ENCODE measurements at regions not wholly inside any gene's neighbourhood (a gene's known extent, or its start where the extent isn't known, plus 50 kb on each side); places are given as distances from the start of the nearest gene placed in this dataset.

DNA sequence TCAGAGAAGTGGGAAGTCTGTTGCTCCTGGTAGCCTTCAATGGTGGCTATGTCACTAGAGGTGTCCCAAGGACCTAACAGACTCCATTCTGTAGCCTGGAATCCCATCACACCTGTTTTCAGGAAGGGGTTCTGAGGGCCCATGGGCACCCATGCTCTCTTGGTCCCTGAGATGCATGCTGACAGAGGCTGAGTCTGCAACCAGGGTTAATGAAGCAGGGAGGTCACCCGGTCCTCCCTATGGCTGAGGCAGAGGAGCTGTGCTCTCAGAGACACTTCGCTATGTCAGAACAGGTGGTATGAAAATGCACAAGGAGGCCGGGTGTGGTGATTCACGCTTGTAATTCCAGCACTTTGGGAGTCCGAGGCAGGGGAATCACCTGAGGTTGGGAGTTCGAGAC is 452.1 kb downstream of the TCERG1L start:
- TF ChIP-seq, protein P1, sequence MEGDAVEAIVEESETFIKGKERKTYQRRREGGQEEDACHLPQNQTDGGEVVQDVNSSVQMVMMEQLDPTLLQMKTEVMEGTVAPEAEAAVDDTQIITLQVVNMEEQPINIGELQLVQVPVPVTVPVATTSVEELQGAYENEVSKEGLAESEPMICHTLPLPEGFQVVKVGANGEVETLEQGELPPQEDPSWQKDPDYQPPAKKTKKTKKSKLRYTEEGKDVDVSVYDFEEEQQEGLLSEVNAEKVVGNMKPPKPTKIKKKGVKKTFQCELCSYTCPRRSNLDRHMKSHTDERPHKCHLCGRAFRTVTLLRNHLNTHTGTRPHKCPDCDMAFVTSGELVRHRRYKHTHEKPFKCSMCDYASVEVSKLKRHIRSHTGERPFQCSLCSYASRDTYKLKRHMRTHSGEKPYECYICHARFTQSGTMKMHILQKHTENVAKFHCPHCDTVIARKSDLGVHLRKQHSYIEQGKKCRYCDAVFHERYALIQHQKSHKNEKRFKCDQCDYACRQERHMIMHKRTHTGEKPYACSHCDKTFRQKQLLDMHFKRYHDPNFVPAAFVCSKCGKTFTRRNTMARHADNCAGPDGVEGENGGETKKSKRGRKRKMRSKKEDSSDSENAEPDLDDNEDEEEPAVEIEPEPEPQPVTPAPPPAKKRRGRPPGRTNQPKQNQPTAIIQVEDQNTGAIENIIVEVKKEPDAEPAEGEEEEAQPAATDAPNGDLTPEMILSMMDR (IDR thresholded peaks at IDR 0.05; ENCODE audit: low read length), result no peak
- TF ChIP-seq EZH2 (IDR thresholded peaks at IDR 0.05; ENCODE audit: borderline replicate concordance, low read length), result no peak
- H3K9me2 ChIP-seq (ENCODE audit: low read depth, low read length), result no peaks in the 10 kb centered on the region
- no peaks in the 10 kb centered on the region for H3K27me3 ChIP-seq (ENCODE audit: insufficient read depth, low read length)
- H3K36me3 ChIP-seq (ENCODE audit: insufficient read depth, low read length), result no peaks in the 10 kb centered on the region
- no peak overlapping the region for H3K4me2 ChIP-seq (ENCODE audit: low read length)
- no peaks in the 10 kb centered on the region for H3K4me1 ChIP-seq (ENCODE audit: insufficient read depth, low read length, severe bottlenecking)
- H3F3A ChIP-seq (ENCODE audit: insufficient read depth, low read length), result no peaks in the 10 kb centered on the region
- H3K4me3 ChIP-seq (ENCODE audit: low read depth, low read length, poor library complexity, severe bottlenecking), result no peak overlapping the region
- no peak overlapping the region for H2AFZ ChIP-seq (ENCODE audit: low read length)
- H3K79me2 ChIP-seq (ENCODE audit: insufficient read depth, low read length), result no peaks in the 10 kb centered on the region
- H3K9ac ChIP-seq (ENCODE audit: low read length), result no peak overlapping the region
- H4K20me1 ChIP-seq (ENCODE audit: insufficient read depth, low read length), result no peaks in the 10 kb centered on the region
- H3K9me3 ChIP-seq (ENCODE audit: low read length), result no peaks in the 10 kb centered on the region
- H3K27ac ChIP-seq (ENCODE audit: low read depth, low read length, poor library complexity, severe bottlenecking), result no peak overlapping the region

DNA sequence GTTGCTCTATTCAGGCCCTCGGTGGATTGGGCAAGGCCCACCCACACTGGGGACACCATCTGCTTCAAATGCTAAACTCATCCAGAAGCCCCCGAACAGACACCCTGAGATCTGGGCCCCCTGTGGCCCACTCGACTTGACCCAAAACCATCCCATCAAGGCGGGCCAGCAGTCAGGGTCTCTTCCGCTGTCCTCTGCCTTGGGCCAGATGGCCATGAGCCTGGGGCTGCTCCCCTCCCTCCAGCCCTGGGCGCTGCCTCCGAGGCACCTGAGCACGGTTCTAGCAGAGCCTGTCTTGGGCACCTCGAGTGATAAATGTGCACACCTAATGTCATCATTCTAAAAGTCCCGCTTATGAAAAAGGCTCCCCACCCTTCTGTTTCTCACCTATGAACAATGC is 449.4 kb downstream of the TCERG1L start:
- Histone ChIP-seq H3K4me1 (ENCODE audit: insufficient read depth, low read length, severe bottlenecking) (no peaks in the 10 kb centered on the region), H3K4me3 (ENCODE audit: low read depth, low read length, poor library complexity, severe bottlenecking) (no peak overlapping the region), H3F3A (ENCODE audit: insufficient read depth, low read length) (no peaks in the 10 kb centered on the region), H3K36me3 (ENCODE audit: insufficient read depth, low read length) (no peaks in the 10 kb centered on the region), H3K9ac (ENCODE audit: low read length) (no peak overlapping the region), H4K20me1 (ENCODE audit: insufficient read depth, low read length) (no peaks in the 10 kb centered on the region), H3K27ac (ENCODE audit: low read depth, low read length, poor library complexity, severe bottlenecking) (no peak overlapping the region), H3K79me2 (ENCODE audit: insufficient read depth, low read length) (no peaks in the 10 kb centered on the region), H3K27me3 (ENCODE audit: insufficient read depth, low read length) (no peaks in the 10 kb centered on the region), H3K4me2 (ENCODE audit: low read length) (no peak overlapping the region), H3K9me2 (ENCODE audit: low read depth, low read length) (no peaks in the 10 kb centered on the region), H3K9me3 (ENCODE audit: low read length) (no peaks in the 10 kb centered on the region), H2AFZ (ENCODE audit: low read length) (no peak overlapping the region)
- no peak for TF ChIP-seq EZH2 (IDR thresholded peaks at IDR 0.05; ENCODE audit: borderline replicate concordance, low read length)
- TF ChIP-seq, protein P1 (IDR thresholded peaks at IDR 0.05; ENCODE audit: low read length), result no peak

DNA sequence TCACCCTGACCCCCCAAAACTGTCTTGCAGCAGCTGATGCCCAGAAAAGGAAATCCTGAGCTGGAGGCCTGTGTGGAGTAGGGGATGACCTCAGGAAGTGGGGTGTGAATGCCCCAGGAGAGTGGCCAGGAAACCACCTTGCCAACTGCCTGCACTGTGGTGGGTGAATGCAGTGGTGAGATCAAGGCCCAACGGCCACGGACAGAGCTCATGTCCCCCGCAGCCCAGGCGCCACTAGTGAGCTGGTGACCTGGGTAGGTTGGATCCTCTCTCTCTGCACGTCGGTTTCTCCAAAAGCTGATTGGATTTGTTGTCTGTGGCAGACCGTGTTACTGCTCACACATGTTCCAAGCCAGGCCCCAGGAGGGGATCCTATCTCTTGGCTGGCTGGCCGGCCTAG is 448.9 kb downstream of the TCERG1L start:
- Histone ChIP-seq H3K9me2 (ENCODE audit: low read depth, low read length) (no peaks in the 10 kb centered on the region), H3K9me3 (ENCODE audit: low read length) (no peaks in the 10 kb centered on the region), H3K9ac (ENCODE audit: low read length) (no peak overlapping the region), H3K4me3 (ENCODE audit: low read depth, low read length, poor library complexity, severe bottlenecking) (no peak overlapping the region), H3K27me3 (ENCODE audit: insufficient read depth, low read length) (no peaks in the 10 kb centered on the region), H3K4me2 (ENCODE audit: low read length) (no peak overlapping the region), H3F3A (ENCODE audit: insufficient read depth, low read length) (no peaks in the 10 kb centered on the region), H3K79me2 (ENCODE audit: insufficient read depth, low read length) (no peaks in the 10 kb centered on the region), H3K36me3 (ENCODE audit: insufficient read depth, low read length) (no peaks in the 10 kb centered on the region), H3K4me1 (ENCODE audit: insufficient read depth, low read length, severe bottlenecking) (no peaks in the 10 kb centered on the region), H4K20me1 (ENCODE audit: insufficient read depth, low read length) (no peaks in the 10 kb centered on the region), H3K27ac (ENCODE audit: low read depth, low read length, poor library complexity, severe bottlenecking) (no peak overlapping the region), H2AFZ (ENCODE audit: low read length) (no peak overlapping the region)
- no peak for TF ChIP-seq EZH2 (IDR thresholded peaks at IDR 0.05; ENCODE audit: borderline replicate concordance, low read length)
- TF ChIP-seq, protein P1 (IDR thresholded peaks at IDR 0.05; ENCODE audit: low read length), result no peak
